Kidney glomerular epithelial cell (primary cell): ENCODE measurements at regions not wholly inside any gene's neighbourhood (a gene's known extent, or its start where the extent isn't known, plus 50 kb on each side); places are given as distances from the start of the nearest gene placed in this dataset.

Experiments
- DNase-seq: peaks from one replicate; lab custom pipeline; 2025; lab: John Stamatoyannopoulos, UW

DNA sequence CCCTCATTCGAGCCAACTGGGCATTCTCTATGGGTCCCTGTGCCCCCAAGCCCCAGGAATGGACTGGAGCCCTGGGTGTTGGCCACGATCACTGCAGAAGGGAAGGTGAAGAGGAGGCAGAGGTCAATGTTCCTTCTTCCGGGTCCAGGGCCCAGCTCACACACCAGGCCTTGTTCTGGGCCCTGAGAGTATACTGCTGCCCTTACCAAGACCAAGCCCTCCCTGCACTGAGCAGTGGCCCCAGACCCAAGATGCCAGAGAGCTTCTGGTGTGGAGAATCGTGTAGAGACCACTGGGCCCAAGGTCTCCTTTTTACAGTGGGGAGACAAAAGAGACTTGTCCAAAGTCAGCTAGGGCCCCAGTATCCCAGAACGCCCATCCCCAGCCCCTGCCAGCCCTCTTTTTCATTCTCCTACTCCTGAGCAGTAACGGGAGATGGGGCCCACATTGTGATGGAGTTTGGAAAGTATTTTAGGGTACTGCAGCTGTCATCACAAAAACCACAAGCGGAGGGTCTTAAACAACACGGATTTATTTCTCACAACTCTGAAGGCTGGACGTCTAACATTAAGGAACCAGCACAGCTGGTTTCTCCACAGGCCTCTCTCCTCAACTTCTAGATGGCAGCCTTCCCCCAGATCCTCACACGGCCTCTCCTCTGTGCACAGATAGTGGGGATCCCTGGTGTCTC, 79.4 kb downstream of the PDGFA start:
- no peak for DNase-seq

DNA sequence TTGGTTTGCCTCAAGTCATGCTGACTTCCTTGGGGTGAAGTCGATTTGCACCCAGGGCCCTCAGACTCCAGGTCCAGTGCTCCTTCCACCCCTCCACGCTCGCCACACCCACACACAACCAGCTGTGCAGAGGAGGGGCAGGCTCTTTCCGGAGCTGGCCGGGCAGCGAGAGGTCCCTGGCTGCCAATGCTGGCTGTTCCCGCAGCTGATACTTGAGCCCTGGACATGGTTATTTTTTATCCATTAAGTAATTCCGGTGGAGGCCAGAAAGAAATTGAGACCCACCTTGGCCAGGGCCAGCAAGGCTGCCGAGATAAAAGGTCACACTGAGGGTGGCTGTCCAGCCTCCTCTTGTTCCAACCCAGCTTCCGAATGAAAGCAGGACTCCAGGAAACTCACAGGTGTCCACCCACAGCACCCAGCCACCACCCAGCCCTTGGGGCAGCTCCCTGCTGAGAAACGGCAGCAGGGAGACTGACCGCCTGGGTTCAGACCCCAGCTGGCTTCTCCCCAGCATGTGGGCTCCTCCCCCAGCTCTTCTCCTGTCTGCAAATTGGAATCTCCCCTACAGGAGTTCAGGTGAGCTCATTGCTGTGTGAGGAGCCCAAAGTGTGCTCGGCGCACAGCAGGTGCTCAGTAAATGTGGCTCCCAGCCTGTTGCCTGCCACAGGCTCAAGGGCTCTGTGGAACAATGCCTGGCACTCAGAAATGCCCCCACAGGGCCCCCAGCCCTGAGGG, 77.8 kb downstream of the PDGFA start:
- no peak for DNase-seq

DNA sequence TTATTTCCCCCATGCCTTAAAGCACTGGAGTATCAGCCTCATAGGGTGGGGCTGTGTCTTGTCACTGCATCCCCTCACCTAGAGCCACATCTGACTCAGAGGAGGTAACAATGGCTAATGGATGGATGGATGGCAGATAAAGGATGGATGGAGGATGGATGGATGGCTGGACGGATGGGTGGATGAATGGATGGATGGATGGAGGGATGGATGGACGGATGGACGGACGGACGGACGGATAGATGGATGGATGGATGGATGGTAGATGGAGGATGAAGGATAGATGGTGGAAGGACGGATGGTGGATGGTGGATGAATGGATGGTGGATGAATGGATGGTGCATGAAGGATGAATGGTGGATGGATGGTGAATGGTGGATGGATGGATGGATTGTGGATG, 77.2 kb downstream of the PDGFA start:
- no peak for DNase-seq

DNA sequence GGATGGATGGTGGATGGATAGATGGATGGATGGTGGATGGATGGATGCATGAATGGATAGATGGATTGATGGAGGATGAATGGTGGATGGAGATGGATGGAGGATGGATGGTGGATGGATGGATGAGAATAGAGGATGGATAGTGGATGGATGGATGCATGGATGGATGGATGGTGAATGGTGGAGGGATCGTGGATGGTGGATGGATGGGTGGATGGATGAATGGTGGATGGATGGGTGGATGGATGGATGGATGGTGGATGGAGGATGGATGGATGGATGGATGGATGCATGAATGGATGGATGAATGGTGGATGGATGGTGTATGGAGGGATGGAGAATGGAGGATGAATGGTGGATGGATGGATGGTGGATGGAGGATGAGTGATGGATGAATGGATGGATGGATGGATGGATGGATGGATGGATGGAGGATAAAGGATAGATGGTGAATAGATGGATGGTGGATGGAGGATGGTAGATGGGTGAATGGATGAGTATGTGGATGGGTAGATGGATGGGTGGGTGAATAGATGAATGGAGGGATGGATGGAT, 76.3 kb downstream of the PDGFA start:
- DNase-seq = no peak

DNA sequence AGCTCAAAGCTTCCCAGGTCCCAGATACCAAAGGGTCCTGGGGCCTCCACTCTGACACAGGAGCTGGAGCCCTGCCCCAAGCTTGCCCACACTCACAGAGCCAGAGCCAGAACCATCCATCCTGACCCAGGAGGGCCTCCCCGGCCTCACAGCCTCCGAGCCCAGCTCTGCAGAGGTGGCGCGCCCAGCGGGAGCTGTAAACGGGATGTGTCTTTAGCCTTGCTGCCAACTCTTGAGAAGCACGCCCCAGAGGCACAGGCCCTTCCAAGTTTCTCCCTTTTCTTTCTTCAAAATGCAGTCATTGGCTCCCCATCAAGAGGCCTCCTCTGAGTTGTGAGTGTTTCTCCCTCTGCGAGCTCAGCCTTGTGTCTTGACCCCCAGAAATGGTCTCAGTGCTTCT, 75.0 kb downstream of the PDGFA start:
- no peak for DNase-seq

DNA sequence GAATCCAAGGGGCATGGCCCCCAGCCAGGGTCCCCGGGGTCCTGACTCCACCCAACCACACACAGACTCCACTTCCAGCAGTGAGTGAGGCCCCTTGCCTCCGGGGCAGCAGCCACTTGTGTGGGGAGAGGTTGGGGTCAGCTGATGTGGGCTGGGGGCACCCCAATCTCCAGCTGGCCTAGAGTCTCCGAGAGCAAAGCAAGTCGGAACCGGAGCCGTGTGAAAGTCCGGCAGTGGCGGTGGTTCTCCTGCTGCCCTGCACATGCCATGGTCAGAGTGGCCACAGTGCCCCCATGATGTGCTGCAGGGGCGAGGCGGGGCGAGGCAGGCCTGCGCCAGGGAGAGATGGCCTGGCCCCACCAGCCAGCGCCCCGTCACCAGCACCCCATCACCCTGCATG, 74.6 kb downstream of the PDGFA start:
- DNase-seq = no peak

DNA sequence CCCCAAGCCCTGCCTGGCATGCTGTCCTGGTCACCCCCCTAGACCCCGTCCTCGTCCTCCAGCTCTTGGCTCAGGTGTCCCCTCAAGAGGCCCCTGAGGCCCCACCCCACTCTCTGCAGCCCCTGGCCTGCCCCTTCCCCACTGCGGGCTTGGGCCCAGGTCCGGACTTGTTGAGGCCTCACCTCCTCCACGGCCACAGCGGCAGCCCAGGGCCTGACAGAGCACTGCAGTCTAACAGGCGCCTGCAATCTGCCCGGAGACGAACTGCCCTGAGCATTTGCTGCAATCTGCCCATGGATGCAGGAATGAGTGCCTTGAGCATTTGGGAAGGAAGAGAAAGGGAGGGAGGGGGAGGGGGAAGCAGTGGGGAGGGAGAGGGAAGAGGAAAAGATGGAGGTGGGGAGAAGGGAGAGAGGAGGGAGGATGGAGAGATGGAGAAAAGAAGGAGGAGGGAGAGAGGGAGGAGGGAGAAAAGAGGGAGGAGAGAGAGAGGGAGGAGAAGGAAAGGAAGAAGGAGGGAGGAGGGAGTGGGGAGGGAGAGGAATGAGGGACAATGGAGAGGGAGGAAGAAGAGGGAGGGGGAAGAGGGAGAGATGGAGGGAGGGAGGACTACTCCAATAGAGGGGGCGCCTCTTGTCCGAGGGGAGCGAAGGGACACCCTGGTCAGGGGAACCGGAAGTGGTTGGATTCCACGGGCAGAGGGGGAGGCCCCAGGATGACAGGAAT, 73.9 kb downstream of the PDGFA start:
- DNase-seq = no peak

DNA sequence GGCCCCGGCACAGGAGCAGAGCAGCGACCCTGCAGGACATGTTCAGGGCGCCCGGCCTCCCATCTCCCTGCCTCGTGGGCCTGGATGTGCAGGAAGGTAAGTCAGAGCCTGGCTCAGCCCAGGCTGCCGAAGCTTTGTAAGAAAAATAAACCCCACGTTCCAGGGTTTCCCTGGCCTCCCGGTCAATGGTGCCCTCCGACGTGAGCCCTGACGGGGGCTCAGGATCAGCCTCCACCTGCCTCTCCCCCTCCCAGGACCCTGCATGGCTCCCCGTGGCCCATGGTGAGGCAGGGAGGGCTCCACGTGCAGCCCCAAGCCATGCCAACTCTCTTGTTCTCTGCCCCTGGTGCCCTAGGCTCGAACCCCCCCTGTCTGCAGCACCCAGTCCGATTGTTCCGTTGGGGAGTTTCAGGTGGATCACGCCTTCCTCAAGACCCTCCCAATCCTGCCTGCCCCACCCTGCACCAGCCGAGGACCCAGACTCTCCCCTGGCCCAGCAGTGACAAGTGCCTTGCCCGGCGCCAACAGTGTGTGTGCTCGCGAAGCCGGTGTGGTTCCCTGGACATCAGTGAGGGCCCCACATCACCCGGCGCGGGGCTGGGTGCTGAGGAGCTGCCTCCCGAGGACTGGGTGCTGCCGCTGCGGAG, 73.2 kb downstream of the PDGFA start:
- no peak for DNase-seq
